22Rv1 (cell line): ENCODE measurements at regions not wholly inside any gene's neighbourhood (a gene's known extent, or its start where the extent isn't known, plus 50 kb on each side); places are given as distances from the start of the nearest gene placed in this dataset.
"Not testable (repeated sequence)": the region's sequence is repeated elsewhere in the genome, so short reads cannot be mapped to it uniquely, and the experiment has no call there.

Source experiments
- H3K27ac ChIP-seq: fragments of 450-650 bp; 2 replicates; pipeline ENCODE4 v1.5.1; 2017
- CTCF ChIP-seq: fragments of 450-650 bp; IDR thresholded peaks from 2 replicates; pipeline ENCODE4 v1.5.1; 2017; ENCODE audit warnings: mild to moderate bottlenecking
- ZFX ChIP-seq: fragments of 450-650 bp; IDR thresholded peaks from 2 replicates; pipeline ENCODE4 v1.6.1; 2017; ENCODE audit warnings: antibody characterized with exemption, borderline replicate concordance

- TF ChIP-seq ZFX, result no peak
- TF ChIP-seq CTCF, result no peak
- H3K27ac ChIP-seq, result no peak overlapping the region
Observed at GRCh38 chr13:76314495-76314894, 571.7 kb downstream of the KCTD12 start.

- no peak overlapping the region for H3K27ac ChIP-seq
- TF ChIP-seq CTCF (no peak), ZFX (no peak)
Observed at GRCh38 chr13:76307142-76307541, 579.1 kb downstream of the KCTD12 start.

GRCh38 chr13:76300688-76301087, 585.5 kb downstream of the KCTD12 start:
- H3K27ac ChIP-seq, result no peak overlapping the region
- TF ChIP-seq ZFX (no peak), CTCF (no peak)

GRCh38 chr13:76297331-76297730, 588.9 kb downstream of the KCTD12 start:
- no peak for TF ChIP-seq CTCF
- TF ChIP-seq ZFX, result no peak
- H3K27ac ChIP-seq, result no peak overlapping the region

- no peak for TF ChIP-seq CTCF
- TF ChIP-seq ZFX, result no peak
- H3K27ac ChIP-seq, result no peak overlapping the region
Observed at GRCh38 chr13:76296751-76297150, 589.5 kb downstream of the KCTD12 start.

GRCh38 chr13:76295020-76295419, 591.2 kb downstream of the KCTD12 start:
- H3K27ac ChIP-seq, result not testable (repeated sequence)

GRCh38 chr13:76293751-76294150, 592.5 kb downstream of the KCTD12 start:
- H3K27ac ChIP-seq, result no peak overlapping the region
- TF ChIP-seq ZFX, result no peak
- TF ChIP-seq CTCF, result no peak

GRCh38 chr13:76293346-76293745, 592.9 kb downstream of the KCTD12 start:
- no peak overlapping the region for H3K27ac ChIP-seq
- TF ChIP-seq ZFX (no peak), CTCF (no peak)
